ENCODE measurements at regions not wholly inside any gene's neighbourhood (a gene's known extent, or its start where the extent isn't known, plus 50 kb on each side); places are given as distances from the start of the nearest gene placed in this dataset.

DNA sequence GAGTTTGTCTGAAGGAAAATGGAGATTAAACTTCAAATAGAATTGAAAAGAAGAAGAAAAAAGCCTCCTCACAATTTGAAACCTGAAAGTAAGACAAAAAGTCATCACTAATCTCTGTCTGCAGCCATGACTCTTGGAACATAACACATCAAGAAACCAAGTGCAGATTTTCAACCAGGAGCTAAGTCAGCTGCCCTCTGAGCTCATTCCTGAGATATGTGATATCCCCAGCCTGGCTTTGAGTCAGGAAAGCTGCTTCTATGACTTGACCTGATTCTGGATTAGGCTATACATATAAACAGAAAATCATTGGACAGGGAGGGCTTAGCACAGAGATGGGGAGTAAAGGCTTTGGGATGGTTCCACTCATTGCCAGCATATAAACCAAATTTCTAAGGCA, 891.4 kb downstream of the TFAP2A start:
- no peak for DNase-seq (ENCODE audit: low read depth)

DNA sequence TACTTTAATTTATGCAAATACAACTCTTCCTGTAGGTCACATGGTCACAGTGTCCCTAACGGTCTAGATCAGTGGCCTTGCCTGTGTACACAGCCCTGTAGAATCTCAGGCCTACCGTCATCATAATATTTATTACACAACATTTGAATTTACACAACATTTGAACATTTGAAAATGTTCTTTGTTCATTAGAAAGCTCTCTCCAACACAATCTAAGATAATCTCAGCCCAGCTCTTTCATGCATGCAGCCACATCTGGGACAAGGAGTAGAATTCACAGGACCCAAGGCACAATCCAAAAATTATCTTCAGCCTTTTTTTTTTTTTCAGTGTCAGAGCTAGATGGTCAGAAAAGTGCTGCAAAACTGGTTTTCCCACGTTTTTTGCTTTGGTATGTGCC, 892.8 kb downstream of the TFAP2A start:
- no peak for DNase-seq (ENCODE audit: low read depth)

DNA sequence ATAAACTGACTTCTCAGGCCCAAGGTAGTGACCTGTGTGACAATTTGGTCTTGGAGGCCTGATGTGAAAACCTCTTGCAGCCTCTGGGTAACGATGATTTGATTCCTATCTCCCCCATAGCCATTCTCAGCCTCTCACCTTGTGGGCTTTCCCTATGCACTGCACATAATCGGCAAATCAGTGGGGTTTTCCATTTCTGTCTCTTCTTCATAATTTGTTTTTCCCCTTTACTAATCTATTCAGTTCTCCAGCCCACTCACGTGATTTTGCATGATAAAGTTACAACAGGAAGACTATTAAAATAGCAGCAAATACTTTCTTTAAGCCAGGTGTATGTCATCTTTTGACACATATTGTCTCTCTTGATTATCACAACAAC, 893.7 kb downstream of the TFAP2A start:
- no peak for DNase-seq (ENCODE audit: low read depth)

DNA sequence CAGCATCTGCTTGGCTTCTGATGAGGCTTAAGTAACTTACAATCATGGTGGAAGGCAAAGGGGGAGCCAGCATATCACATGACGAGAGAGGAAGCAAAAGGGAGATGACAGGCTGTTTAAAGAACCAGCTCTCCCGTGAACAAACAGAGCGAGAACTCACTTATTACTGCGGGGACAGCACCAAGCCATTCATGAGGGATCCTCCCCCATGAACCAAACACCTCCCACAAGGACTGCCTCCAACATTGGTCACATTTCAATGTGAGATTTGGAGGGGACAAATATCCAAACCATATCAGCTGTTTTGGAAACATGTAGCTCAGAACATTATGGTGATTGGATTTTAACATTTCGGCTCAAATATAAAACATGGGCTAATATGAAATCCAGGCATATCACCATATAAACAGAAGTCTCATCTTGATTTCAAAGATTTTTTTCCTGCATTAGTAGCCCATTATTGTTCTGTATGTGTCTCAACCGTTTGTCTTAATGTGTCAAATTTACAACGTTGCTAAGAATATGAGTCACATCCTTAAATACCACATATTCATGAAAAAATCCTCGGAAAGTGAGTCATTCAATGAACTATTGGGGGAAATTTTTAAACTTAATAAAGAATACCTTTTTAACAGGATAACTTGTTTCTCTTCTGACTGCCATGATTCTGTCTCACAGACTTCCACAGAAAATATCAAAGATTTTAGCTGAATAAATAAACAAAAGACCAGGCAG, 894.3 kb downstream of the TFAP2A start:
- no peak for DNase-seq (ENCODE audit: low read depth)

DNA sequence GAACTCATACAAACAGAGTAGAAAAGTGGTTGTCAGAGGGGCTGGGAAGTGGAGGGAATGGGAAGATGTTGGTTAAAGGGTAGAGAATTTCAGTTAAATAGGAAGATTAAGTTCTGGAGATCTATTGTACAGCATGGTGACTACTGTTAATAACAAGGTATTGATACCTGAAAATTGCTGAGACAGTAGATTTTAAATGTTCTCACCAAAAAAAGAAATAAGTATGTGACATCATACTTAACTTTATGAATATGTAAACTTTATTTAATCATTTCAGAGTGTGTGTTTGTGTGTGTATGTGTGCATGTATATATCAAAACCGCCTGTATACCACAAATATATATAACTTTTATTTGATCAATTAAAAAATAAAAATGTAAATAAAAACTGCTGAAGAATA, 896.4 kb downstream of the TFAP2A start:
- no peak for DNase-seq (ENCODE audit: low read depth)

DNA sequence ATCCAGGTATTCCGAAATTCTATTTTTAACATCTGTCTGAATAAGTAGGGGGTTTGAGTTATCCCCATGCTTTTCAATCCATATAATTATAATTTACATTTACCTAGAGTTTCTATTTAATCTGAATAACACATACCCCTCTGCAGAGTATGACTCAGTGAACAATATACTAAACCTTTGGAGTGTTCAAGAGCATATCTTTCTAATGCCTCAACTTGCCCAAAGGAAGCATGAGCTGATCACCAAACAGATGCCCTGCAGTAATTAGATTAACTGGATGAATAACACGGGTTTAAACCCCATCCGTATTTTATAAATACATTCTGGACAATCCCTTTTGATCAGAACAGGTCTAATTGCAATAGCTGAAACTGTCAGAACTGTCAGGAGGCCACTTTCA, 897.1 kb downstream of the TFAP2A start:
- DNase-seq (ENCODE audit: low read depth): no peak

DNA sequence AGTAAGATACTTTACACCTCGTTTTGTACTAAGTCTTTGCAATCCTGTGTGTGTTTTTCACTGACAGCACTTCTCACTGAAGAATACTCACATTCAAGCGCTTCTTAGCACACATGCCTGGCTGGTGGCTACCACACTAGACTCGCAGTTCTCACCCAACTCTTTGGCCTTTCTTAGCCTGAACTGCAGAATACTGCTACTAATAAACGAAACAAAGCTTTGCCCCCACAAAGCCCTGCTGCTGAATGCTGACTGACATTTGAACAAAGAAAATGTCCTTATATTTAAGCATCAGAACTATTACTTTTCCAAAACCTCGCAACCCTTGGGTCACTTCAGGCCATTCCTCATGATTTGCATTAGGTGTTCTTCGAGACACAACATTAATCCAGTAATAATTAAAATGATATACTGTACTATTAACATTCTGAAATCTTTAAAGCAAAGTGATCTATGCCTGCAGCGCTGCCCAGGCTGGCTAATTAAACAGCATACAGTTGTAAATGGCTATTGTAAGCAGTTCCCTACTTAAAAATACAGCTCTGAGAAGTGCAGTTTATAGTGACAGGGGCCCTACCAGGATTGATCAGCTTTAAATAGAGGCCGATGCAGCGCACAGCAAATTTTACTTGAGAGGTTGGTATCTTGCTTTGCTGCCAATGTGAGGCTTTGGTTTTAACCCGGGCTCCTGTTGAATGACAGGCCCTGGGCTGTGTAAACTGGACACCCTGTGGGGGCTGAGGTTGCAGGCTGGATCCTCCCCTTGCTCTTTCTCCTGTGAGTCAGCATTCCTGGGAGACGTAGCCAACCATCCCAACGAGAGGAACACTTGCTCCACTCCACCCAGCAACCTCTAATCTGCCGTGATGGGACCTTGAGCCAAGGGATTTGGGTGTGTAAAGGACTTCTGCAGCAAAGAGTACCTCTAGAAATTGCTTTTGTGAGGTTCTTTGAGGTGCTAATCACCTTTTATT, 899.0 kb downstream of the TFAP2A start:
- DNase-seq (ENCODE audit: low read depth): no peak

DNA sequence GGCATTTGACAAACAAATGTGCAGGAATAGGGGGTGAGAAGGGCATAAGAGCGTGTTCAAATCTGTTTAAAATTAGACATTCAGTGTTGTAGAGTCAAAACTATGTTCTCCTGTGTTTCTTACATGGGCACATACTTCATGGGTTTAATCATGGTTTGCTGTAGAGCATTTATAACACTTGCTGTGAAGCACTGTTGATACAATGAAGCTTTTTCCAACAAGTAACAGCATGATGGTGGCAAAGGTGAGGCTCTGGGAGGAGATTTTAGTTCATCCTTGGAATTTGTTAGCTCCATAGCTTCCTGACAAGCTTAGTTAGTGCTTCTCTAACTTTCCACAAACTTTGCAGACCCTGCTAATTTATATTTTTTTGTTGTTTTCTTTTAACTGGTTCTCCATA, 900.7 kb downstream of the TFAP2A start:
- no peak for DNase-seq (ENCODE audit: low read depth)

DNA sequence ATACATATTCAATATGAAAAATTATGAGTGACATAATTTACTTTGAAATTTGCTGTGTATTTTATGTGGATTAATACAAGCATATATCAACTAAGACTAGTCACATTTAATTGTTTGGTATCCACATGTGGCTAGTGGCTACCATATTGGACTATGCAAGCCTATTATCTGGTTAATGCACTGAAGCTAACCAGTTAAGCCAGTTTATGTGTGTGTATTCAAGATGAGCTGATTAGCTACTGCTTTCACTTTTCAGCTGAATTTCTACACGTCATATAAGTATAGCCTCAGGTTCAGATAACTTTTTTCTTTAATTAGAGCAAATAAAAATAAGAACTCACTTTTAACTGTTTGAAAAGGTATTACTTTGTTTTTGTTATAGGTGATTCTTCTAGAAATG, 903.7 kb downstream of the TFAP2A start:
- no peak for DNase-seq (ENCODE audit: low read depth)

DNA sequence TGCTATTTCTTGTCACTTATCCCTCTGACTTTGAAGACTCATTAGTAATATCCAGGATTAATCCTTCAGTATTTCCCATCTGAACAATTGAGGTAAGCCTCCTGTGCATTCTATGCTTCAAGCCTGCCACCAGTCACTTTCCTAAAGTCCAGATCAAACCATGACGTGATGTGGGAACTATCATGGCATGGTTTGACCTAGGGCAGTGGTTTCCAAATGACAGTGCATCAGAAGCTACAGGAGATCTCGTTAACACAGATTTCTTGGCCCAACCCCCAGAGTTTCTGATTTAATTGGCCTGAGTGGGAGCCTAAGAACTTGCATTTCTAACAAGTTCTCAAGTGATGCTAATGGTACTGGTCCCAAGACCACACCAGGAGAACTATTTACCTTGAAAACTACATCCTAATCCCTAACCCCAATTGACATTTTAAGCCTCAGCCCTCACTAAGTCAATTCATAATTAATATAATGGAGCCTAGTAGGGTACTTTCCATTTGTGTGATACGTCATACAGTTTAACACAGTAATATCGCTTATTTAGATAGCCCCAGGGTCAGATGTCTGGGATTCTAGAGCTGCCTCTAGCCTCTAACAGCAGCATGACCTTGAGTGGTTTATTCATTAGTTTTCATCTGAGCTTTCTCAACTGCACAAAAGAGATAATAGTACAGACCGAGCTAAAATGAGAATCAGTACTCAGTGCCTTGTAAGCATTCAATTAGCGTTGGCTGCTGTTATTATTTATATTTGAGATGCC, 907.6 kb downstream of the TFAP2A start:
- DNase-seq (ENCODE audit: low read depth): no peak

DNA sequence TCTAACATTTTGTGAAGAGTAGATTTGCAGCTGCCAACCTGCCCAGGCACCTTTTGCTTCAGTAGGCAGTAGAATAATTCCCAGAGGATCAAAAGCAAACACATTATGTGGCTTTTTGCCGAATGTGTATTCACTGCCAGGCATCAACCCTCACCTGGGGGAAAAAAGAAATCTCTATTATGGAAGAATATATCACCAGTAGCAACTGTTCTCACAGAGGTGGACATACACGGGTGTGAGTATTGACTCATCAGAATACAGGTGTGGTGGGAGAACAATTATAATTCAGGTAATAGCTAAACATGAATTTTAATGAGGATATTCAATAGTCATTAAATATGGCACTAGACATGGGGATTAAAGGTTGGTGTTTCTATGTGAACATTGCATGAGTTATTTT, 910.7 kb downstream of the TFAP2A start:
- DNase-seq (ENCODE audit: low read depth): no peak

DNA sequence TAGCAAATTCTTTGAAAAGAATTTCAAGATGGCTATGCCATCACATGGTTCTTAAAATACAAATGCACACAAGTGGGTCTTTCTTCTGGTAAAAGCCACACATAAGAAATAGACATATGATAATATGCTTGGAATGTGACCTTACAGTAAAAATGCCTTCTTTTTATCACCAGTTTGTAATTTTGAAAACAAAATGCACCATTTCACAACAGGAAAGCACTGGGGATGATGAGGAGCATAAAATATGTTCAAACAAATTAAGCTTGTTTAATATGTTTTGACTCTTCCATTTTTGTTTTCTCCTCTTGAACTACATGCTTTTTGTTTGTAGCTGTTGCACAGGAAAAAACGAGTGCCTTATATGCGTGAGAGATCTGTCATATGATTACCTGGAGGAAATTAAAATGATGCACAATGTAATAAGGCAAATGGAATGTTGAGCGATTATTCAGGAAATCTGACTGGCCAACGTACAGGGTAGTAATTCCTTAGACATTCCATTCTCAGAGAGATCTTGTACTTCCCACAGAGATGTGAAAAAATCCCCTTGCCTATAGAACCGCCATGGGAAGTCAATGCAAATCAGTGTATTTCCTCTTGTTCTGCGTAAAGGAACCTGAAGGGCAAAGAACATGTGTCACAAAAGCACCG, 911.6 kb downstream of the TFAP2A start:
- no peak for DNase-seq (ENCODE audit: low read depth)

DNA sequence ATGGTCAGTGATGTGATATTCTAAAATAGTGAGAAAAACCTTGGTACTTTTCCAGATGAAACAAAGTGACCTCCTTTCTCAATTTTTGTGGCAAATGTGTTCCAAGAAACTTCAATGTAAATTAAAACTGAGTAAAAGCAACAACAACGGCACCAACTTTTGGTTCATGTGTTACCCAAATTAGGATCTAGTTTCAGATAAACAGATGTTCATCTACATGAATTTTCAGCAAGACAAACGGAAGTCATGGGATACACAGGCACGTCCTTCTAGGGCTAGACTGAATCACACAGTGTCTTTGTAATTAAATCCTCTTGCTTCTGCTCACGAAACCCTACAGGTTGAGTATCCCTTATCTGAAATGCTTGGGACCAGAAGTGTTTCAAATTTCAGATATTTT, 915.2 kb downstream of the TFAP2A start:
- DNase-seq (ENCODE audit: low read depth): no peak

DNA sequence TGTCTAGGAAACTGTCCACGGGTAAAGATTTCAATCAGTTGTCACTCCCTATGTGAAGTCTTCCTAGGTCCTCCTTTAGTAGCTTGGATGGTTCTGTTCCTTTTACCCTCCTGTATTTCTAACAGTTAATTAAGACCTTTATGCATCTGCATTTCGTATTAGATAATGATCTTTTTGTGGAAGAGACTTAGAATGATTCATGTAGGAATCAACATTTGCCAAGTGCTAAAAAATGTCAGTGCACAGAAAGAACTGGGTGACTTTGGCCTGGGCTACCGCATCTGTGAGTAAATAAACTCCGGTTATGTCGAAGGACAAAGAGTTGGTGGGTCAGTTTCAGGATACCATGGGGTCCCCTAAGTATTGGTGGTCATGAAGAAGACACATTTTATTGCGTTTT, 918.0 kb downstream of the TFAP2A start:
- DNase-seq (ENCODE audit: low read depth): no peak

DNA sequence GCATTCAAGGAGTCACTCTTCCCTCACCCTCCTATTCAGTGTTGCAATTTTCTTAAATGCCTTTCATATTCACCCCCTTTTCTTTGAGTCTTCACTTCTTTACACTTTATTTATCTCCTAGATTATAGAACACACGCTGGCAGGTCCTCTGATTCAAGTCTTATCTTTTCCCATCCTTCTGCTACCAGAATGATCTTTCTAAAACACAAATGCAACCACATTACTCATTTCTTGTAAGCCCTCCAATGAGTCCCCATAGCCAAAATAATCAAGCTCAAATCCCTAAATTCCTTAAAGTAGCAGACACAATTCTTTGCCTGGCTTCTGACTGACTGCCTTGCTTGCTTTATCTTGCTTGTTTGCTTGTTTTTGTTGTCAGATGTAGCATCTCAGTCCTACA, 920.0 kb downstream of the TFAP2A start:
- DNase-seq (ENCODE audit: low read depth): no peak

DNA sequence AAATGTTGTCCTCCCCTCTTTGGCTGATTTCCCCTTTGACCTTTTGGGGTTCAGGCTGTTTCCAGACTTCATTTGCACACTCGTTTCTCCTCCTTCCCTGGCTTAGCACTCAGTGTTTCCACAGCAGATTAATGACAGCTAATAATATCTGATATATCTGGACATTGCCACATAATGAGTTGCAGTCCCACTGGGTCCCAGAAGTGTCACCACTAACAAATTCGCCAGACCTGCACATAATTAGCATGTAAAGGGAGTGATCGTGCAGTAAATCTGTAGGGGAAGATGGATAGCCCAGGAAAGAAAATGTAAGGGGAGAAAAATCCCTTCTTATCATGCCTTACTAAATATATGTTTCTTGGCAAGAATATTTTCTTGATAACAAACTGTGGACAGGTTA, 922.1 kb downstream of the TFAP2A start:
- DNase-seq (ENCODE audit: low read depth): no peak

DNA sequence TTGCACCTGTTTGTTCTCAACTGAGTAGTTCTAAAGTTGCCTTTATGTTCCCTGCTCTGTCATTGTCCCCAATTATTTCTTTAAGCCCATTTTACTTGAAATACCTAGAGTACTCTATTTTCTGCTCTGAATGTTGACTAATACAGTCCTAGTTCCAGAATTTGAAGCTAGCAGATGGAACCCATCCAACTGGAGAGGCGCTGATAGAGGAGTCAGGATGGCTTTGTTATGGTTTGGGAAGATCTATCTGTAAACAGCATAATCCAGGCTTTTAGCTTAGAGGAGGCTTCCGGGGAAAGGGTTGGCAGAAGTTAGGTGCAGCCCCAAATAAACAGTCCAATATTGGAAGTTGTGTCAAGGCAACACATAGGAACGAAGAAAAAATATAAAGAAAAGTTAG, 927.7 kb downstream of the TFAP2A start:
- DNase-seq (ENCODE audit: low read depth): no peak

DNA sequence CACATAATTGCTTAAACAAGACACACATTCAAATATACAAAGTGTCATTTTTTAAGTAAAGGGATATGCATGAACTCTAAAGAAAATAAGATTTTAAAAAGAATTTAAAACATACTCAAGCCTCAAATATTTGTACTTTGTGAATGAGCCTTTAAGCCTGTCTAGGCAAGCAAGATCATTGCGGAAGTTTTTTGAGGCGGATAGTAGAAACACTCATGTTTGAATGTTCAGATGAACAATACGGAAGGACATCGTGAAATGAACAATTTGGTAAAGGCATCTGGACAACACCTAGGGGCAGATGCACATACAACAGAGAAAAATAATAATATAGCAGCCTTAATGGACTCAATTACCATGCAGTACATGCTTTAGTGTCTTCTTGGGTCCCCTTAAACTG, 928.9 kb downstream of the TFAP2A start:
- no peak for DNase-seq (ENCODE audit: low read depth)

DNA sequence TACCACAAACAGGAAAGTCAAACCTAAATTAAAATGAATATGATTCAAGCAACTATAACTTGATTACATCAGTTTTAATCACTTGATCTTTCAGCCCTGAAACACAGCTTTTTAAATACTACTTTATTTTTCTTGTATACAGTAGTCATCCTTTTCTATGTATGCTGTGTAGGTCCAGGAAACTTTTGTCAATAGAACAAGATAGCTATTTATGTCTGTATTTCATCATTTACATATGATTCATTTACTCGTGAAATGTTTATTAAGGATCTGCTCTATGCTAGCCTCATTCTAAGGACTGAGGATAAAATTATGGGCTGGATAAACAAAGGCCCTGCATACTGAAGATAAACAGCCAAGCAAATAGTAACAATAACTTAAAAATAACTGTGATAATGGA, 930.2 kb downstream of the TFAP2A start:
- no peak for DNase-seq (ENCODE audit: low read depth)

DNA sequence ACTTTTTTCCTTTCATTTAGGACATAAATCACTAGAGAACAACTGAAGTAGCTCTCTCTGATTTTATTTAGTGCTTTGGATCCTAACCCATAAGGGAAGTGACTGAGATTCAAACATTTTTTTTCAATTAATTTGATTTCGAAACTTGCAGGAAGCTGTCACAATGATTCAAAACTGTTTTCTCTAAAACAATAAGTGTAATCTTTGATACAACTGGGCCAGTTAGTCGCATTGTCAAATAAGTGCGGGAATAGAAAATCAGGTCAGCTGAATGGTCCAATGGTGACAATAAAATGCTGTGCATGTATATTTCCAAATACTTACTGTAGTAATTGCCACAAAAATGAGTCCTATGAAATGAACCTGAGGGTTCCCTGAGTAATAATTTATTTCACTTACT, 930.8 kb downstream of the TFAP2A start:
- DNase-seq (ENCODE audit: low read depth): no peak

DNA sequence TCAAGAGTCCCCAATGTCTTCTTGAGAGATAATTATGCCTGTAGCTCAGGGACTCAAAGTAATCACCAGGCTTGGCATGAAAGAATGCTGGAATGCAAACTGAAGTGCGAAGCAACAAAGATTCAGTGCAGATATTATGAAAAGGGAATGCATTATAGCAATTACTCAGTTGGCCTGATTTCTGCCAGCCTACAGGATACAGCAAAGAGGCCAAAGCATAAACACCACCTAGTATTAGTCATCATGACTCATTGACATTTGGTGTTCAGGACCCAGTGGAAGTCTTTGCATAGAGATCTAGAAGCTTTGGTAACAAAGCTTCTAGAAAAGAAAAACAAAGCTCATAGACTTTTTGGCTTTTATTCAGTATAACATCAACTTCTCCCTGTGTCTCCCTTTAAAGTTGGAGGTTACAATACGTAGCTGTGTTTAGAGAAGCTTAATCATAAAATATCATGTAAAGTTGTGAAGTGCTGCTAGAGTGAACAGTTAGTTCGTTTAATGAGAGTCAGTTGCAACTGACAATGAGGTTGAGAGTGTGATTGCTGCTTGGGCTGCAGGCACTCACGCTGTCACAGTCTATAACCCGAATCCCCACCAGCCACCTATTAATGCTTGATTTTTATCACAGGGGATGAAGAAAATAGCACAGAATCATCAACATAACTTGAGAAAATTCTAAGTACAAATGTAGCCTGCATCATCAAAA, 932.7 kb downstream of the TFAP2A start:
- no peak for DNase-seq (ENCODE audit: low read depth)
